ENCODE measurements at regions not wholly inside any gene's neighbourhood (a gene's known extent, or its start where the extent isn't known, plus 50 kb on each side); places are given as distances from the start of the nearest gene placed in this dataset.

DNA sequence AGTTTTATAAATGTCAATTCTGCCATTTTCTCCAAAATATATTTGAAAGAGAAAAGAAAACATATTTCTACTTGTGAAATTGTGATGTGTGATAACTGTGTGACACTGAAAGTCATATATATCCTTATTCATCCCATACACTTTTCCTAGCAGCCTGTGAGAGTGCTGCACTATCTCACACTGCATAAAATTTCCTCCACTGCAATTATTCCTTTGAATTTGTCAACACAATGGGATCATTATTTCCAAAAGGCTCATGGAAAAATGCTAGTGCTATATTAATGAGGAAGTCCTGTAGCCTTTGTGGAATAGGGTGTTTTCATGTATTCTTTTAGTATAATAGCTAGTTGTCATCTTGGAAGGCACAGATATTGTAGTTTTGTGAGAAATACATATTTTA is 504.1 kb downstream of the RPL10L start:
- no peak for DNase-seq
- no peak overlapping the region for H3K27ac ChIP-seq
- H3K27me3 ChIP-seq, result no peaks in the 10 kb centered on the region
- no peaks in the 10 kb centered on the region for H3K36me3 ChIP-seq
- TF ChIP-seq, protein P1, sequence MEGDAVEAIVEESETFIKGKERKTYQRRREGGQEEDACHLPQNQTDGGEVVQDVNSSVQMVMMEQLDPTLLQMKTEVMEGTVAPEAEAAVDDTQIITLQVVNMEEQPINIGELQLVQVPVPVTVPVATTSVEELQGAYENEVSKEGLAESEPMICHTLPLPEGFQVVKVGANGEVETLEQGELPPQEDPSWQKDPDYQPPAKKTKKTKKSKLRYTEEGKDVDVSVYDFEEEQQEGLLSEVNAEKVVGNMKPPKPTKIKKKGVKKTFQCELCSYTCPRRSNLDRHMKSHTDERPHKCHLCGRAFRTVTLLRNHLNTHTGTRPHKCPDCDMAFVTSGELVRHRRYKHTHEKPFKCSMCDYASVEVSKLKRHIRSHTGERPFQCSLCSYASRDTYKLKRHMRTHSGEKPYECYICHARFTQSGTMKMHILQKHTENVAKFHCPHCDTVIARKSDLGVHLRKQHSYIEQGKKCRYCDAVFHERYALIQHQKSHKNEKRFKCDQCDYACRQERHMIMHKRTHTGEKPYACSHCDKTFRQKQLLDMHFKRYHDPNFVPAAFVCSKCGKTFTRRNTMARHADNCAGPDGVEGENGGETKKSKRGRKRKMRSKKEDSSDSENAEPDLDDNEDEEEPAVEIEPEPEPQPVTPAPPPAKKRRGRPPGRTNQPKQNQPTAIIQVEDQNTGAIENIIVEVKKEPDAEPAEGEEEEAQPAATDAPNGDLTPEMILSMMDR (IDR thresholded peaks at IDR 0.05), result no peak
- intact Hi-C loops (cut with DNase I), result no loop called here
- no peak for FAIRE-seq
- no peak overlapping the region for H3K4me3 ChIP-seq
- no peak for ATAC-seq
- H3K9me3 ChIP-seq, result no peaks in the 10 kb centered on the region
- no peaks in the 10 kb centered on the region for H3K4me1 ChIP-seq

DNA sequence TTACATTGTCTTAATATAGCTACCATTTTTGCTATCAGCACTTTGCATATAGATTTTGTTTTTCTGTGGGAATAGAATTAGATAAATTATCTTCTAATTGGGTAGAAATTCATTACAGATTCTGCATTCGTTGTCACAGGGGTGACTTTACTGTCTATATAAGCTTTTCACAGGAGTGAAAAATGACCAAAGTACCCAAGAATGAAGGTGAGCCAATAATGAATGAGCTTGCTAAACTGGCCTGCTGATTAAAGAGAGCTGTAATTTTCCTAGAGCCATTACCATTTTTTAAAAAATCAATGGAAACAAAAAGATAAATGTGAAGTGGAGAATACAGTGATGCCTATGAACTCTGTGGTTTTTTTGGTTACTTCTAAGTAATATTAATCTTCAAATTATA is 504.6 kb downstream of the RPL10L start:
- intact Hi-C loops (cut with DNase I), result no loop called here
- ATAC-seq (no peak), DNase-seq (no peak), FAIRE-seq (no peak)
- TF ChIP-seq, protein P1 (IDR thresholded peaks at IDR 0.05), result no peak
- Histone ChIP-seq H3K4me3 (no peak overlapping the region), H3K9me3 (no peaks in the 10 kb centered on the region), H3K27me3 (no peaks in the 10 kb centered on the region), H3K36me3 (no peaks in the 10 kb centered on the region), H3K4me1 (no peaks in the 10 kb centered on the region), H3K27ac (no peak overlapping the region)
- 7% methylated on average over 1 of the region's 1 CpG for WGBS, 2 donors

DNA sequence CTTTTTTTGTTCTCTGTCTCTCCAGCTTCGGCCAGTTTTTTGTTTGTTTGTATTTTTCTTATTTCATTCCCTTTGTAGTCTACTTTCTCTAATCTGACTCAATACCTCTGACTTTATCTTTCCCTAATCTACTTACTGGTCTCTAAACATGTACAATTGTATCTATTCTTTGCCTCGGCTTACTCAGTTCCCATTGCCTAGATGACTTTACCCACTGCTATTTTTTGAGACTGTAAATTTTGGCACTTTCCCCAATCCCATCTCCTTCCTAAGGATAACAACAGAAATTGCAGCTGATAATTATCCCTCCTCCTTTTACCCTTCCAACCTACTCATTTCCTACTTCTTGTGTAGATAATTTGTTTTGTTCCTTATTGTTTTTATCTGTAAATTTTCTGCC is 511.1 kb downstream of the RPL10L start:
- H3K4me3 ChIP-seq, result no peak overlapping the region
- no peaks in the 10 kb centered on the region for H3K9me3 ChIP-seq
- FAIRE-seq (no peak), DNase-seq (no peak), ATAC-seq (no peak)
- no peaks in the 10 kb centered on the region for H3K27me3 ChIP-seq
- WGBS, 2 donors, result 60 to 62% methylated on average over 2 of the region's 2 CpGs
- H3K36me3 ChIP-seq, result no peaks in the 10 kb centered on the region
- intact Hi-C loops (cut with DNase I), result no loop called here
- TF ChIP-seq, protein P1 (IDR thresholded peaks at IDR 0.05), result no peak
- no peak overlapping the region for H3K27ac ChIP-seq
- H3K4me1 ChIP-seq, result no peaks in the 10 kb centered on the region

DNA sequence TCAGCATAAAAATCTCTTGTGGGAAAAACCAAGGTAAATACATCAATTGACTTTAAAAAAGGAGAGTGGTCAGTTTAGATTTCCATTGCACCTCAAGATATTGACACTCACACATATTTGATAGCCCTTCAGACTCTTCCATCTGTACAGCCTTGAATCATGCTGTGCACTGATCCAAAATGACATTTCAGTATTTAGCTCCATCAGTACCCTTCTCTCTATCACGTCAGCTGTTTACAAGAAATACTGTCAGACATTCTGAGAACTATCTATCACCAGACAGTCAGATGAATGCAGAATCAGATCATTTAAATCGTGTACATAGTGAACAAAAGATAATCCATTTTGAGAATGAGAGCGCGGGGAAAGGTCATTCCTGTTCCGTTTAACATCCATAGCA is 511.9 kb downstream of the RPL10L start:
- FAIRE-seq (no peak), ATAC-seq (no peak), DNase-seq (no peak)
- no peaks in the 10 kb centered on the region for H3K36me3 ChIP-seq
- no peaks in the 10 kb centered on the region for H3K4me1 ChIP-seq
- no peak overlapping the region for H3K4me3 ChIP-seq
- 53 to 54% methylated on average over 5 of the region's 5 CpGs for WGBS, 2 donors
- H3K27ac ChIP-seq, result no peak overlapping the region
- intact Hi-C loops (cut with DNase I), result no loop called here
- H3K27me3 ChIP-seq, result no peaks in the 10 kb centered on the region
- TF ChIP-seq, protein P1 (IDR thresholded peaks at IDR 0.05), result no peak
- no peaks in the 10 kb centered on the region for H3K9me3 ChIP-seq

DNA sequence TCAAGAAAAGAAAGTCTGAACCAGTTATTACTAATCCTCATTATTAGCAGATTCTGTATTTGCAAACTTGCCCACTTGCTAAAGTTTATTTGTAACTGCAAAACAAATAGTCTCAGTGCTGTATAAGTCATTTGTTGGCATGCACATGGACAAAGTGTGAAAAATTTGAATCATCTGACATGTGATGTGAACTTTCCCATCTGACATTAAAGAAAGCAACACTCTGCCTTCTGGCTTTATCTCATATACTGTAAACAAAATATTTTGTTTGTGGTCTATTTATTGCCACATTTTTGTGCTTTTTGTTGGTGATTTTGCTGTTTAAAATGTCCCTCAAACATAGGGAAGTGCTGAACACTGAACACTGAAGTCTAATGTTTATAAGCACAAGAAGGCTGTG is 513.8 kb downstream of the RPL10L start:
- TF ChIP-seq, protein P1 (IDR thresholded peaks at IDR 0.05), result no peak
- H3K27ac ChIP-seq, result no peak overlapping the region
- FAIRE-seq, result no peak

More for the DNA sequence above, 513.8 kb downstream of the RPL10L start:
- Histone ChIP-seq H3K4me1 (no peaks in the 10 kb centered on the region), H3K9me3 (no peaks in the 10 kb centered on the region), H3K27me3 (no peaks in the 10 kb centered on the region), H3K4me3 (no peak overlapping the region), H3K36me3 (no peaks in the 10 kb centered on the region)
- intact Hi-C loops (cut with DNase I), result no loop called here
- ATAC-seq (no peak), DNase-seq (no peak)

Data from pancreas (tissue), 10 donors.